ENCODE measurements at regions not wholly inside any gene's neighbourhood (a gene's known extent, or its start where the extent isn't known, plus 50 kb on each side); places are given as distances from the start of the nearest gene placed in this dataset.

DNA sequence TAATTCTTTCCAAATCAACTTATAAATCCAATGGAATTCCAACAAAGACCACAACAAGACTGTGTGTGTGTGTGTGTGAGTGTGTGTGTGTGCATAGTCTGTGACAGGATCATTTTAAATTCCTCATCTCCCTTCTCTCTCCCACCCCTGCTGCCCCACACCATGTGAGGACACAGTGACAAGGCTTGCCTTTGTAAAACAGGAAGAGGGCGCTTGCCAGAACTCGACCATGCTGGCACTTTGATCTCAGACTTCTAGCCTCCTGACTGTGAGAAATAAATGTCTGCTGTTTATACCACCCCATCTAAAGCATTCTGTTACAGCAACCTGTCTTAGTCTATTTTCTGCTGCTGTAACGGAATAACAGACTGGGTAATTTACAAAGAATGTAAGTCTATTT, 99.1 kb downstream of the NSMCE3 start:
- DNase-seq (no peak), ATAC-seq (replicated peaks) (no peak)
- H3K27ac Mint-ChIP-seq = no peak overlapping the region
- no peak overlapping the region for H3K4me3 Mint-ChIP-seq
- H3K36me3 Mint-ChIP-seq (ENCODE audit: insufficient read depth) = no peaks in the 10 kb centered on the region
- no peaks in the 10 kb centered on the region for H3K4me1 Mint-ChIP-seq (ENCODE audit: low read depth in 2 of 2)
- peaks cover 55 to 57% of the 10 kb centered on the region in 2 donors for H3K27me3 Mint-ChIP-seq
- no peaks in the 10 kb centered on the region for H3K9me3 Mint-ChIP-seq
